ENCODE measurements at regions not wholly inside any gene's neighbourhood (a gene's known extent, or its start where the extent isn't known, plus 50 kb on each side); places are given as distances from the start of the nearest gene placed in this dataset.

DNA sequence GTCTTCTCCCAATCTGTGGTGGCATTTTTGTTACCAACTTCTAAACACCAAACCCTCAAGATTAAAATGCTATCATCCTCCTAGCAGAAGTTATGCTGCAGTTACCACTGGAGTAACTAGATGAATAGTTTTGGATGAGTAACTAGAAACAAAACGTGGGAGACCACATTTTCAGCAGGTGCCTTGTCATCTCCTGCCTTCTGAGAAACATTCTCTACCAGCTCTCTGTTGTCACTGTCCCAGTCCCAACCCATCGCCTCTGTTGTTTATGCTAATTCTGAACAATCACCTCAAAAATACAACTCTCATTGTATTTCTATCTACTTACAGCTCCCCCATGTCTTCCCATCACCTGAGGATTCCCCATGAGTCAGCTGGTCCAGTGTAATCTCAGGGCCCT, 652.5 kb upstream of the ADAMTS16 start:
- H3K4me1 Mint-ChIP-seq (ENCODE audit: low read depth), result no peaks in the 10 kb centered on the region
- H3K36me3 Mint-ChIP-seq (ENCODE audit: insufficient read depth in 2 of 2), result no peaks in the 10 kb centered on the region
- no peaks in the 10 kb centered on the region for H3K27me3 Mint-ChIP-seq (ENCODE audit: low read depth)
- no peak for DNase-seq
- no peak overlapping the region for H3K4me3 Mint-ChIP-seq
- H3K27ac Mint-ChIP-seq, result no peak overlapping the region
- H3K9me3 Mint-ChIP-seq, result peaks cover 4 to 5% of the 10 kb centered on the region in 2 donors
- ATAC-seq (replicated peaks in 1 of 2), result no peak

DNA sequence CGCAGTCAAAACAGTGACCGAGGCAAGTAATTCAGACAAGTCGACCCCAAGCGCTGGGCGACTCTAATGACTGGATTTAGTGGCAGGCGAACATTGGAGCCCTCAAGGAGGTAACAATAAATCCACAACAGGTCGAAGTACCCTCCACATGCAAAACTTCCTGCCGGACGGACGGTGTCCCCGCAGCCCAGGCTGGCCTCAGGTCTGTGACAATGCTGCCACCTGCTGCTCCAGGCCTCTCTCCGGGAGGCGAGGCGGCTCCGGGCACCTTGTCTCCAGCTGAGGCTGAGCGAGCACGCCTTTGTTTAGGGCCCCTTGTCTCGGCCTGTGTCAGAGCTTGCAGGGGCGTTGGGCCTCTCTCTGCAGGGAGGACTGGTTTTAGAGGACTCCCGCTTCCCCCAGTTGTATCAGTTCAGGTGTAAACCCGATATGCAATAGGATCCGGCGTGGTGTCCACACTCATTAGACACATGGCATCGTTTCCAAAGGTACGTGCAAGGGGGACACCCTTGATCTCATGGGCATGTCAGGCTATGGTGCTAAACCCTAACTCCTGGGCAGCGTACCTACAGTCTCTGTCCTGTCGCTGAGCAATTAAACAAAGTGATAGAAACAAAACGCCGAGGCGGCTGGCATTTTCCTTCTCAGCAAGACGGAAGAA, 628.0 kb upstream of the ADAMTS16 start:
- Mint-ChIP-seq H3K4me3 (no peak overlapping the region), H3K27me3 (ENCODE audit: low read depth) (no peaks in the 10 kb centered on the region), H3K27ac (no peak overlapping the region), H3K36me3 (ENCODE audit: insufficient read depth in 2 of 2) (peaks cover 0 to 3% of the 10 kb centered on the region in 2 donors), H3K9me3 (peaks cover 2 to 7% of the 10 kb centered on the region in 2 donors), H3K4me1 (ENCODE audit: low read depth) (no peaks in the 10 kb centered on the region)
- DNase-seq (no peak), ATAC-seq (replicated peaks in 1 of 2) (no peak)

DNA sequence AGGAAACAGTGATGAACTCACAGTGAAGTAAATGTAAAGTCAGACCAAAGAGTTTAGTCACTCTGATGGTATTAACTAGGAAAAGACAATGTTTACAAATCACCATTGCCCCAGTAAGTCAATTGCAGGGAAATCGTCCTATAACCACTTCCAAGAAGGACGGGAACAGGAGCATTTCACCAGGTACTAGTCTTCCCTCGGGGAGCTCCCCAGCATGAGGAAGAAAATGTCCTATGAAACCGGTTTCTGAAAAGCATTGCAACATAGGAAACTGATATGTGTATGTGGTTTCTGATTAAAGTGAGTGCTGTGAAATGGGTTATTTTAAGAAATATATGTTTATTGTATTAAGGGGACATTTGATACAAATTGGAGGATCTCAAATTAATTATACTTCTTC, 626.7 kb upstream of the ADAMTS16 start:
- ATAC-seq (replicated peaks in 1 of 2), result no peak
- H3K9me3 Mint-ChIP-seq, result peaks cover 2 to 6% of the 10 kb centered on the region in 2 donors
- H3K27me3 Mint-ChIP-seq (ENCODE audit: low read depth), result no peaks in the 10 kb centered on the region

DNA sequence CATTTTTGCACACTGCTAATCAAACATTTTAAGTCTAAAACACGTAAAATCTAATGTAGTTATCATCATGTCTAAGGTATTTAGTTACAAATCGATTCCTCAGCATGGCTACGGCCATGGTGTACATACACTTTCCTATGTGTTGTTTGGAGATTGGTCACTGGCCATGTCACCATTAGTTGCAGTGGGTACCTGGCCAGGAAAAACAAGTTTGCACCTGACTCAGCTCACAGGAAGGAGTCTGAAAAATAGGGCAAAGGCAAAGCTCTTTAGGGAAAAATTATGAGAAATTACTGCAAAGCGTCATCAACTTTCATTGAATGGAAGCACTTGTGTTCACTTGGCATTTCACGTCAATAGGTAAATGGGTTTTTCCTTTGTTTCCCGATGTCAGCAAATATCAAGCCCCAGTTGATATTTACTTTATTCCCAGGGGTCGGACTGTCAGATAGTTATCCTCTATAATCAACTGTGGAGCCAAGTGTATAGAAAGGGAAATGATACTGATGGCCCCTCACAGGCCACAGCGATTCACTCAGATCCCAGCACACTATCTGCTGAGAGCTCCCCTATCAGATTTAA, 626.0 kb upstream of the ADAMTS16 start:
- ATAC-seq (replicated peaks in 1 of 2), result no peak
- Mint-ChIP-seq H3K4me3 (no peak overlapping the region), H3K9me3 (peaks cover 2 to 9% of the 10 kb centered on the region in 2 donors), H3K4me1 (ENCODE audit: low read depth) (no peaks in the 10 kb centered on the region), H3K36me3 (ENCODE audit: insufficient read depth in 2 of 2) (peaks cover 0 to 3% of the 10 kb centered on the region in 2 donors), H3K27me3 (ENCODE audit: low read depth) (no peaks in the 10 kb centered on the region), H3K27ac (no peak overlapping the region)
- no peak for DNase-seq

More for the DNA sequence above, 626.7 kb upstream of the ADAMTS16 start:
- Mint-ChIP-seq H3K27ac (no peak overlapping the region), H3K36me3 (ENCODE audit: insufficient read depth in 2 of 2) (peaks cover 0 to 3% of the 10 kb centered on the region in 2 donors), H3K4me3 (no peak overlapping the region), H3K4me1 (ENCODE audit: low read depth) (no peaks in the 10 kb centered on the region)
- no peak for DNase-seq

DNA sequence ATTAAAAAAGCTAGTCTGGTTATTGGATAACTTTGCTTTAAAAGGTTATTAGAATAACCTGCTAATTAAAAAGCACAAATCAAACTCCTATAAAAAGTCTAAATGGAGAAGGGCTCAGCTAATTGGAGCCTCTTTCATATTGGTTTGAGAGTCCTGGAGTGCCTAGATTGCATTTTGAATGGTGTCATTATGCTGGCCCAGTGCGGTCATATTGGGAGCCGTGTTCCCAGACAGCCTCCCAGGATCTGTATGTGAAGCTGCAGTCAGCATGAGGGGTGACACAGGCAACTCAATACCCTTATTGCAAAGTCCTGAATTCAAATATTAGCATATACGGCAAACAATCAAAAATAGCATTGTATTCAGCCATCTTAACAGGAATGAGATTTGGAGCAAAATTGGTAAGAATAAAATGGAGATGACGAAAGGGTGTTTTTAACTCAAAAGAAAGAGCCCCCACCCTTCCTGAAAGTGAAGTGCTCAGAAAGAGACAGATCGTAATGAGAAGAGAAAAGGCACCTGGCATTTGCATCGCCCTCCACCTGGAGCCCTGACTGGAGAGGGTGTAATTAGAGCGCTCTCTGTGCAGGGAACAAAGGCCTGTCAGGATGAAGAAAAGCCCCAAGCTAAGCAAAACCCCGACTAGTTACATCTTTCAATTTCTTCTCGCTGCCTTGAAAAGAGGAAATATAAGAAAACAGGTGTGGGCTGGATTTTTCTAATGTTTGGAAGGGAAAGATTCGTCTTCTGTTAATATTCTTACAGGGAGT, 621.0 kb upstream of the ADAMTS16 start:
- Mint-ChIP-seq H3K4me3 (no peak overlapping the region), H3K9me3 (peaks cover 13 to 15% of the 10 kb centered on the region in 2 donors), H3K27ac (no peak overlapping the region), H3K36me3 (ENCODE audit: insufficient read depth in 2 of 2) (peaks cover 3 to 4% of the 10 kb centered on the region in 2 donors), H3K27me3 (ENCODE audit: low read depth) (no peaks in the 10 kb centered on the region), H3K4me1 (ENCODE audit: low read depth) (no peaks in the 10 kb centered on the region)
- ATAC-seq (replicated peaks in 1 of 2) (no peak), DNase-seq (no peak)

DNA sequence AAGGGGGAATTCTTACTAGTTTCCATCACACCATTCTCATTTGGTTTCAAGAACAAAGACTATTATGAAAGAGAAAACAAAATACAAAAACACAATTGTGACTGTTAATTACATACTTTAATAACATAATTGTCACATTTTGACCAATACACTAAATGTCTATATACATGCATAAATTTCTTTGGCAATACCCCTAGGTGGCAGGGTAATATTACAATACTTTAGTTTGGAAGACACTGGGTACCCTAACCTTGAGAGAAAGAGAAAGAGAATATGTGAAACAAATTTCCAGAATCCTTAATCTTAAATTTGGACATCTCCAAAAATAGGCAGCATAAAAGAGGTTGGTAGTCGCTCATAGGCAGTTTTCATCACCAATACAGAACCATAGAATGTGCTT, 619.6 kb upstream of the ADAMTS16 start:
- Mint-ChIP-seq H3K4me3 (no peak overlapping the region), H3K36me3 (ENCODE audit: insufficient read depth in 2 of 2) (peaks cover 3 to 4% of the 10 kb centered on the region in 2 donors), H3K27me3 (ENCODE audit: low read depth) (no peaks in the 10 kb centered on the region), H3K9me3 (peaks cover 10 to 12% of the 10 kb centered on the region in 2 donors), H3K4me1 (ENCODE audit: low read depth) (no peaks in the 10 kb centered on the region), H3K27ac (no peak overlapping the region)
- DNase-seq (no peak), ATAC-seq (replicated peaks in 1 of 2) (no peak)

DNA sequence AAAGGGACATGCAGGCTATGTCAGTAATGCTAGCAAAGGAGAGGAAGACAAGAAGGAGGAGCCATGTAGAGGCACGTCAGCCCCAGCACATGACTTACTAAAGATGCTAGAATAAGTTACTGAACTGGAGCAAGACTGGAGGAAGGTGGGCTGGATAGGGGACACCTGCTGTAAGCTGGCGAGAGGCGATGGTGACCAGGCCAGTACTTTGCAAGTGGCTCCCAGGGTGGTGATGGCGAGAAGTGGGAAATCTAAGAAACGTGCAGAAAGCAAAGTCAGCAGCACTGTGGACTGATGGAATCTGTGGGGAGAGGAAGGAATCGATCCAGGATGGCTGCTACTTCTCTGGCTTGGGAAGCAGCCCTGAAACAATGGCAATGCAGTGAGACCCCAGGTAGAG, 617.1 kb upstream of the ADAMTS16 start:
- Mint-ChIP-seq H3K4me1 (ENCODE audit: low read depth) (no peaks in the 10 kb centered on the region), H3K4me3 (no peak overlapping the region), H3K9me3 (peaks cover 12% of the 10 kb centered on the region in 2 donors), H3K27ac (no peak overlapping the region), H3K27me3 (ENCODE audit: low read depth) (no peaks in the 10 kb centered on the region), H3K36me3 (ENCODE audit: insufficient read depth in 2 of 2) (peaks cover 0 to 4% of the 10 kb centered on the region in 2 donors)
- DNase-seq (no peak), ATAC-seq (replicated peaks in 1 of 2) (no peak)

DNA sequence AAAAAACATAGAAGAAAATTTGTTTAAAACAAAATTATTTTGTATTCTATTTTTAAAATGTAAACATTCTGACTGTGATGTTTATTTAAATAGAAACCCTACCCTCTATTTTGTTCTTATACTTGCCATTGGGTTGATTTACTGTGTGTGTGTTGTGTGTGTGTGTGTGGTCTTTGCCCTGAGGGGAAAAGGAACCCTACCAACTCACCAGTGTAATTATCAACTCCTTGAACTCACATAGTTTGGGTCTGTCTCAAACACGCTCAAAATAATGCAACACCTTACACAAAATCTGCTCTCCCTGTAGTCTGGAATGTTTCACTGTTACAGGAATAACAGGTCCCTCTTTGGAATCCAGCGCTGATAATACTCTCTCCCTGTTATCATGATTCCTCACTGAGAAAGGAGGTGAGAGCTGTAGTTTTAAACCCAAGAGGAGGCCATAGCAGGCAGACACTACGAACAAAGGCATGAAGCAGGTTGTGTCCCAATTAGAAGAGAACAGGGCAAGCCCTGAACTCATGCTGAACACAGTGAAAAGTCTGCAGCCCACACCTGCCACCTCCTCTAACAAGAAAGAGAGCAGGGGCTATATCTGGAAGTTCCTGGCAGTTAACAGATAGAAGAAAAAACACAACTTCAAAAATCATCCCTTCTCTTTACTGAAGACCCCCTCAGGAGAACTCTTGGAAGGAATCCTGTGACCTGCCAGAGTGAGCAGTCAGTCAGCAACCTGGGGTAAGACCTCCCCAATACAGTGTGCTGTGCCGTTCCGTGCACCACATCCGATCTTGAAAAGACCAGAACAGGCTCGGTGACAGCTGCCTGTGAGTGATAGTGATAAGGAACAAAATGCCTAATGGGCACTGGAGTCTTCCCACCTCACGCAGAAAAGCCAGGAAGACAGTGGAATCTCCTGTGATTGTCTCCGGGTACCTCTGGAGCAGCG, 608.1 kb upstream of the ADAMTS16 start:
- H3K27ac Mint-ChIP-seq, result no peak overlapping the region
- H3K27me3 Mint-ChIP-seq (ENCODE audit: low read depth), result no peaks in the 10 kb centered on the region
- no peaks in the 10 kb centered on the region for H3K4me1 Mint-ChIP-seq (ENCODE audit: low read depth)
- ATAC-seq (replicated peaks in 1 of 2) (no peak), DNase-seq (no peak)
- H3K9me3 Mint-ChIP-seq, result peaks cover 0 to 3% of the 10 kb centered on the region in 2 donors
- no peak overlapping the region for H3K4me3 Mint-ChIP-seq
- no peaks in the 10 kb centered on the region for H3K36me3 Mint-ChIP-seq (ENCODE audit: insufficient read depth in 2 of 2)

DNA sequence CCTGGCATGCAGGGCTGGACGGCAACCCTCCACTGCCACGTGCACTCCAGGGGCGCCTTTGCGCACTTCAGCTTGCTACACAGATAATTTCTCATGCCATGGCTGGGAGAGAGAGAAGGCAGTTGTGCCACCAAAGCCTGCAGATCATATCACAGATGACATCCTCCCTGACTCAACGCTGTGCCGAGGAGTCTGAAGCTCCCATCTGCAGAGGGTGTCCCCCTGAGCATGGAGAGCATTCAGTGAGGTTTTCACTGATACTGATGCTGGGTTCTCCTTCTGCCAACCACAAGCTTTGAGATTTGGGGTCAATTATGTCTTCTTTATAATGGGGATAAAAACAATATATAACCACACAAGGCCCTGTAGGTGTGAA, 607.4 kb upstream of the ADAMTS16 start:
- Mint-ChIP-seq H3K36me3 (ENCODE audit: insufficient read depth in 2 of 2) (no peaks in the 10 kb centered on the region), H3K27ac (no peak overlapping the region), H3K27me3 (ENCODE audit: low read depth) (no peaks in the 10 kb centered on the region), H3K4me3 (no peak overlapping the region), H3K4me1 (ENCODE audit: low read depth) (no peaks in the 10 kb centered on the region), H3K9me3 (peaks cover 0 to 3% of the 10 kb centered on the region in 2 donors)
- no peak for ATAC-seq (replicated peaks in 1 of 2)
- no peak for DNase-seq

DNA sequence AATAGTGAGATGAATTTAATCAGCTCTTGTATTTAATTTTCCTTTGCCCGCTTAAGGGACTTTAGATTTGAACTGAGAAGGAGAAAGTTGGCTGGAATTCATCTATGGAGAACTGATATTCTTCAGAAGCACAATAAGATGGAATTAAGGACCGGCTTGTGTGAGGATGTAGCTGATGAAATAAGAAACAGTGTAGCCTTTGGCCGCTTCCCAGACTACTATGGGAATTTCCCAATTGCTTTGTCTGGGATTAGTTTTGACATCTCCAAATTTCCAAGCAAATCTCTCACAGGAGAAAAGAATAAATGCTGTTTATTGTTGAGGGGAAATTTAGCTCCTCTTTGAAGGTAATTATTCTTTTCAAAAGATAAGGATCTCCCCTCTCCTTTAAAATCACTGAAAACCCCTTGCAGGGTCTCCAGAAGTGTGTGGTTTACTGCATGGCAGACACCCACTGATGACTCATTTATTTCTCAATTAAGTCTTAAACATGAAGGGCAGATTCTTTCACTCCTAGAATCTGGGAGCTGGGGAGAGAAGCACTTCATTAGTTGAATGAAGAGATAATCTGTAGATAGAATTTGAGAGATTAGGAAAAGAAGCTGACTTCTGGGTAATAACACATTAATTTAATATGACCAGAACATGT, 606.5 kb upstream of the ADAMTS16 start:
- Mint-ChIP-seq H3K36me3 (ENCODE audit: insufficient read depth in 2 of 2) (no peaks in the 10 kb centered on the region), H3K4me1 (ENCODE audit: low read depth) (no peaks in the 10 kb centered on the region), H3K4me3 (no peak overlapping the region), H3K9me3 (peaks cover 0 to 4% of the 10 kb centered on the region in 2 donors), H3K27ac (no peak overlapping the region), H3K27me3 (ENCODE audit: low read depth) (no peaks in the 10 kb centered on the region)
- DNase-seq (no peak), ATAC-seq (replicated peaks in 1 of 2) (no peak)

DNA sequence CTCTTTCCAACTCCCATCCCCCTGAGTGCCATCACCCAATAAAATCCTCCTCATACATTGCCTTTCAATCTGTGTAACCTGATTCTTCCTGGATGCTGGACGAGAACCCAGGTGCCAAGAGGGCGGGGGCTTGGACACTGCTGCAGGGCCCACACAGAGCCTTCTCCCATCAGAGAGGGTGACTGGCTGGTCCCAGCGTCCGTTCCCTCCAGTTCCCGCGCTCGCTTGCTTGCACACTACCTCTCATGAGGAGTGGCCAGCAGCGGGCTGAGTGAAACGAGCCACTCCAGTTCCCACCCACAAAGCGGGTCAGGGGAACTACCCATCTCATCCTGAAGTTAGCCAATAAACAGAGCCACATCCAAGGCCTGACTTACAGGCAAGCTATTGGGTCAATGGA, 602.6 kb upstream of the ADAMTS16 start:
- peaks cover 2 to 9% of the 10 kb centered on the region in 2 donors for H3K9me3 Mint-ChIP-seq

DNA sequence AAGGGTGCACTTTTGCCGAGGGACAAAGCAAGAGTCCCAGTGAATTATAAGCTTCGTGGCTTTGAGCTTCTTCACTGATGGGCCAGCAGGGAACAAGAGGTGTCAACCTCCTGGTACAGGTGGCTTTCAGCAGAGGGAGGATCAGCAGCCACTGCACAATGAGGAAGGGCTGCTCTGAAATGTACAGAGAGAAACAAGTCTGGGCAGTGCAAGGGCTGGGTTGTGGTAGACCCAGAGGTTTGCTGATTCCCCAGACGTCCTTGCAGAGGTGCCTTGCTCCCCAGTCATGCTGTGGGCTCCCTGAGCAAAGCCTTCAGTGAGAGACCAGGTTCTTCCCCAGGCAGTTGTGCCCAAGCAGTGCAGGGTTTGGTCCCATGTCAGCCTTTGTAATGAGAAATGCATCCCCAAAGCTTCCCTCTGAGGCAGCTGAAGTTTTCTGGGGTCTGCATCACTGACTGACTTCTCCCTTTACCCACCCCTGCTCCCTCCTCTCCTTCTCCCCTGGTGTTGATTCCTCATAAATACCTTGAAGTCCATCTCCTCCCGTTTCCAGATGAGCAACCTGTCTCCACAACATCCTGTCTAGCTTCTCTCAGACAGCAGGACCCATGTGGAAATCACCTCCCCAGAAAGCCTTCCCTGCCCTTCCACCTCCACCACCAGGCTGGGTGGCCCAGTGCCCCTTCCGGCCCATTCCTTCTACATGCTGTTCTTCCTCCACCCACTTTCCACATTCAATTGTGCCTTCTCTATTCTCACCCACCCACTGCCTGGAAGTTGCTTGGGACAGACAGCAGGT, 599.6 kb upstream of the ADAMTS16 start:
- no peaks in the 10 kb centered on the region for H3K4me1 Mint-ChIP-seq (ENCODE audit: low read depth)

More for the DNA sequence above, 602.6 kb upstream of the ADAMTS16 start:
- no peaks in the 10 kb centered on the region for H3K36me3 Mint-ChIP-seq (ENCODE audit: insufficient read depth in 2 of 2)
- H3K27ac Mint-ChIP-seq, result no peak overlapping the region
- H3K4me3 Mint-ChIP-seq, result no peak overlapping the region
- DNase-seq, result no peak
- no peaks in the 10 kb centered on the region for H3K4me1 Mint-ChIP-seq (ENCODE audit: low read depth)
- ATAC-seq (replicated peaks in 1 of 2), result no peak
- no peaks in the 10 kb centered on the region for H3K27me3 Mint-ChIP-seq (ENCODE audit: low read depth)

More for the DNA sequence above, 599.6 kb upstream of the ADAMTS16 start:
- peaks cover 2 to 7% of the 10 kb centered on the region in 2 donors for H3K9me3 Mint-ChIP-seq
- DNase-seq (no peak), ATAC-seq (replicated peaks in 1 of 2) (no peak)
- H3K4me3 Mint-ChIP-seq, result no peak overlapping the region
- H3K27ac Mint-ChIP-seq, result no peak overlapping the region
- no peaks in the 10 kb centered on the region for H3K36me3 Mint-ChIP-seq (ENCODE audit: insufficient read depth in 2 of 2)
- H3K27me3 Mint-ChIP-seq (ENCODE audit: low read depth), result no peaks in the 10 kb centered on the region

All from activated T-cell treated with anti-CD3 and anti-CD28 coated beads, Interleukin-2, amount 50 U/mL, for 72 hours (primary cell).